Pancreas (tissue), 10 donors: ENCODE measurements at regions not wholly inside any gene's neighbourhood (a gene's known extent, or its start where the extent isn't known, plus 50 kb on each side); places are given as distances from the start of the nearest gene placed in this dataset.

Experiments used
- ATAC-seq, 4 donors: fragments of 200-7000 bp; cut with Tn5 transposase; one replicate each; pipeline versions ENCODE4 v1.8.0 to v1.9.1; 2020; ENCODE audit warnings: mild to moderate bottlenecking in 4 of 4, moderate library complexity in 4 of 4
- DNase-seq, 6 donors: peaks; one replicate each; pipeline ENCODE4 v3.0.0-alpha.2; 2020
- FAIRE-seq: peaks from 2 replicates; lab custom pipeline; 2012; peaks lifted over from hg19 to GRCh38; lab: Jason Lieb, UNC
- H3K27ac ChIP-seq, 4 donors: fragments of 200-600 bp; sonication (generic); 1 replicate in 3 of 4; 2 replicates in 1 of 4; pipeline versions ENCODE4 v1.5.0 to v1.8.0; 2020
- H3K27me3 ChIP-seq, 4 donors: fragments of 200-600 bp; one replicate each; pipeline ENCODE4 v1.8.0; 2021
- H3K36me3 ChIP-seq, 3 donors: fragments of 200-600 bp; sonication (generic) in 1 of 3; one replicate each; pipeline versions ENCODE4 v1.5.0 to v1.8.0; 2020 to 2021
- H3K4me1 ChIP-seq, 3 donors: fragments of 200-600 bp; one replicate each; pipeline ENCODE4 v1.8.0; 2021
- H3K4me3 ChIP-seq, 4 donors: fragments of 200-600 bp; sonication (generic) in 2 of 4; one replicate each; pipeline versions ENCODE4 v1.5.0 to v1.8.0; 2020 to 2021
- H3K9me3 ChIP-seq, 4 donors: fragments of 200-600 bp; one replicate each; pipeline ENCODE4 v1.8.0; 2021
- CTCF ChIP-seq, 4 donors: fragments of 200-600 bp; sonication (generic) in 3 of 4; IDR thresholded peaks; one replicate each; pipeline versions ENCODE4 v1.5.0 to v1.8.0; 2021; ENCODE audit warnings: antibody characterized with exemption in 4 of 4
- WGBS, 2 donors: extraction: QIAGEN DNeasy Blood & Tissue Kit; methylation state at CpG; one replicate each; pipeline ENCODE4 v1.1.7; 2013; 5-methylcytosine and 5-hydroxymethylcytosine counted together
- intact Hi-C, 3 donors: fragments of 100-400 bp; cut with DNase I; formaldehyde crosslinking; loops; one replicate each; pipeline versions ENCODE4 v1.11.1 to v1.14.2; 2022
- donor health status: healthy with polysubstance abuse.
- donor health status: DM: no; HTN: no; CAD: no; lungs with moderate emphysema.
- donor health status: DM: no; HTN: no; CAD: no.
- donor health status: control.
- donor health status: control.
- donor health status: Bipolar disorder and iron deficiency.
- donor health status: DM: yes; HTN: yes; CAD: no.
- donor health status: DM: no; HTN: no; CAD: no.
- donor health status: DM: no; HTN: no; CAD: no.
- donor health status: DM: yes; HTN: yes; CAD: no.

- no peak for TF ChIP-seq CTCF (IDR thresholded peaks at IDR 0.05)
- intact Hi-C loops: no loop called here
- H3K4me1 ChIP-seq: no peaks in the 10 kb centered on the region
- ATAC-seq (no peak), DNase-seq (no peak), FAIRE-seq (no peak)
- H3K27ac ChIP-seq: no peak overlapping the region
- H3K9me3 ChIP-seq: no peaks in the 10 kb centered on the region
- no peaks in the 10 kb centered on the region for H3K27me3 ChIP-seq
- no peak overlapping the region for H3K4me3 ChIP-seq
- 70 to 85% methylated on average over 1 of the region's 1 CpG for WGBS, 2 donors
- H3K36me3 ChIP-seq: no peaks in the 10 kb centered on the region
Observed at GRCh38 chr3:117656391-117656790, 946.8 kb downstream of the TUSC7 start.

DNA sequence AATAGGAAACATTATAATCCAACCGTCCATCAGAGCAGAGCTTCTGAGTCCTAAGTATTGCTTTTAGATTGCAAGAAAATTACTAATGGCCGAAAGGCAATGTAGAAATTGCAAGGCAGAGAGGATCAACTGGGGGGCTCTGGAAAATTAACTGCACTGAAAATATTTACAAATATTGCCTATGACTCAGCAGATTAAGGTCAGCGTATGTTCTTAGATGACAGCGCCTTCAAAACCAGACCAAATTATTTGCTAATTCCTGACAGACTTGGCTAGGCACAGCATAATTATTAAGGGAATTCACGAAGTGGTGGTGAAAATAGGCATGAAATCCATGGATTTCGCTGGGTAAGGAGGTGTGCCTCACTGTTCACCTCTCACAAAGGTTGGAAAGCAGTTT is 947.7 kb downstream of the TUSC7 start:
- Histone ChIP-seq H3K27me3 (no peaks in the 10 kb centered on the region), H3K4me1 (no peaks in the 10 kb centered on the region), H3K36me3 (no peaks in the 10 kb centered on the region), H3K4me3 (no peak overlapping the region), H3K9me3 (no peaks in the 10 kb centered on the region), H3K27ac (no peak overlapping the region)
- FAIRE-seq: no peak
- intact Hi-C loops: no loop called here
- 85 to 88% methylated on average over 6 of the region's 6 CpGs for WGBS, 2 donors
- DNase-seq: no peak
- TF ChIP-seq CTCF (IDR thresholded peaks at IDR 0.05): no peak
- ATAC-seq: no peak

DNA sequence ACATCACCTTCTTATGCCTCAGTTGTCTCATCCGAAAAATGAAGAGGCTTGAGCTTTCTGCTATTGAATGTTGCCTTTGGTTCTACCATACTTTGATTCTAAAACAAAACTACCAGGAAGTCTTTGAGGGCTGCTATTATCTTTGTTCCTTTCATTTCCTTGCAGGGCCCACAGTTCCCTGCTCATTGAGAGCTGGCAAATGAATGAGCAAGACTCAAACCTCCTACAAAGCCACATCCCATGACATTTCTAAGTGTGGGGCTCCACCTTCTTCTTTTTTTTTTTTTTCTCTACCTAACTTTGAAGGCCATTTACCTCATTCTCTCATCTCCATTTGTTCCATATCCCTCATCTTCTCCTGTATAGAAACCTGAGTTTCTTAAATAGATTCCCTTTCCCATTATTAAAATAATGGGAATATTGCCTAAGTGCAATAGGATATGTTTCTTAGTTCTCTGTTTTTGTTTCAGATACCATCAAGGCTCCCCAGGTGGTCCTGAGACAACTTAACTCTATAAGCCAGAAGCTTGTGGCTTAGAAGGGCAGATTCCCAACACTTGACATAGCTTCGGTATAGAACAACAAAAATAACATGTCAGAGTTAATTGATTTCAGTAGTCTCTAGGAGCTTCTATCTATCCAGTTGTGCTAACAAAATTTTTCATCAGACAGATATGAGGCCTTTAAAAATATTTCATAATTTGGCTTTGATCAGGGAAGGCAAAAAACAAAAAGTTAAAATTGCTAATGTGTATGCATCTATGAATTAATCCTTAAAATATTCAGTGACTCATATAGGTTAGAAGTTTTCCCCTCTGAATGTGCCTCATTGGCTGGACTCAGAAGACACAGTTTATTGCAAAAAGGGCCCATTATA is 951.6 kb downstream of the TUSC7 start:
- 86 to 90% methylated on average over 2 of the region's 2 CpGs for WGBS, 2 donors
- Histone ChIP-seq H3K27me3 (no peaks in the 10 kb centered on the region), H3K27ac (no peak overlapping the region), H3K9me3 (no peaks in the 10 kb centered on the region), H3K4me1 (no peaks in the 10 kb centered on the region), H3K36me3 (no peaks in the 10 kb centered on the region), H3K4me3 (no peak overlapping the region)
- DNase-seq: no peak
- intact Hi-C loops: no loop called here
- no peak for ATAC-seq
- TF ChIP-seq CTCF (IDR thresholded peaks at IDR 0.05): no peak
- no peak for FAIRE-seq

DNA sequence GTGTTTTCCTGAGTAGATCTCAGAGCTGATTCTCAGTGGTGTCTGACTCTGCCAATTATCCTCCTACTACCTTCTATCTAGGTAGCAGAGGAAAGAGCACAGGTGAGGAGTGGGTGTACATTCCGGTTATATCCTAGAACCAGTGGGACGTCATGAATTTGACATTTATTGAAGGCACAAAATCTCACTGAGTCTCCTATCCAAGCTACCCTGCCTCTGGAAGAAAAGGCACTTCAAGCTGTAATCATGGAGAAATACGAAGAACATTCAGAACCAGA is 952.2 kb downstream of the TUSC7 start:
- DNase-seq: no peak
- no peaks in the 10 kb centered on the region for H3K9me3 ChIP-seq
- no peak overlapping the region for H3K4me3 ChIP-seq
- H3K4me1 ChIP-seq: no peaks in the 10 kb centered on the region
- no peaks in the 10 kb centered on the region for H3K27me3 ChIP-seq
- WGBS, 2 donors: 85 to 89% methylated on average over 3 of the region's 3 CpGs
- no peak overlapping the region for H3K27ac ChIP-seq
- ATAC-seq: no peak
- TF ChIP-seq CTCF (IDR thresholded peaks at IDR 0.05): no peak
- intact Hi-C loops: no loop called here
- no peak for FAIRE-seq
- no peaks in the 10 kb centered on the region for H3K36me3 ChIP-seq

DNA sequence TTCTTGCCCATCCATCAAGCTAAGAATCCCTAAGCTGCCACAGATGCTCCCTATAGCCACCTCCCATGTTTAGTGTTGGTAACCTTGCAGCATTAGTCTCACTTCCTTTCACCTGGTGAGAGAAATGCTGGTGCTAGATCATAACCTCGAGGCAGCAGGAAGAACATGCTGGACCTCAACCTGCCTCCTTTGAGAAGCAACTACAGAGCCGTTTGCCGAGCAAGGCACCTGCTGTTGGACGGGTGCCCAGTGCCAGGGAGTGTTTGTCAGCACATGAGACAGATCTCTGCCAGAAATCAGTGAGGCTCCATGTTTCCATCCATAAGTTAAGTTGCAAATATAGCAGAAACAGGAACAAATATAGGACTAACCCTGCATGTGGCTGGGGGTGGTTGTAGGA is 955.7 kb downstream of the TUSC7 start:
- DNase-seq (peak; percentile 9 to 74 (median 42)), ATAC-seq (peak in 2 of 4 donors; percentile 26 to 41), FAIRE-seq (no peak)
- no peaks in the 10 kb centered on the region for H3K27me3 ChIP-seq
- intact Hi-C loops: no loop called here
- H3K4me3 ChIP-seq: no peak overlapping the region
- H3K36me3 ChIP-seq: no peaks in the 10 kb centered on the region
- H3K27ac ChIP-seq: no peak overlapping the region
- no peak for TF ChIP-seq CTCF (IDR thresholded peaks at IDR 0.05)
- no peaks in the 10 kb centered on the region for H3K4me1 ChIP-seq
- no peaks in the 10 kb centered on the region for H3K9me3 ChIP-seq
- WGBS, 2 donors: 9 to 11% methylated on average over 4 of the region's 4 CpGs
